ENCODE measurements at regions not wholly inside any gene's neighbourhood (a gene's known extent, or its start where the extent isn't known, plus 50 kb on each side); places are given as distances from the start of the nearest gene placed in this dataset.

- no peak for DNase-seq
- Histone ChIP-seq H3K9me3 (ENCODE audit: severe bottlenecking) (no peaks in the 10 kb centered on the region), H3K27ac (no peak overlapping the region)
Measured at GRCh38 chr10:28935061-28935460, 257.7 kb downstream of the BAMBI start.

GRCh38 chr10:28937959-28938358, 260.6 kb downstream of the BAMBI start:
- TF ChIP-seq CTCF (IDR thresholded peaks at IDR 0.05; ENCODE audit: low read depth, low read length), result no peak
- H3K27ac ChIP-seq, result no peak overlapping the region
- no peaks in the 10 kb centered on the region for H3K9me3 ChIP-seq (ENCODE audit: severe bottlenecking)
- H3K36me3 ChIP-seq, result no peaks in the 10 kb centered on the region
- H3K4me3 ChIP-seq (ENCODE audit: low read depth, low read length), result no peak overlapping the region
- no peak for DNase-seq
- no peaks in the 10 kb centered on the region for H3K27me3 ChIP-seq (ENCODE audit: insufficient read depth, low read depth, severe bottlenecking)

More at GRCh38 chr10:28935061-28935460, 257.7 kb downstream of the BAMBI start:
- Histone ChIP-seq H3K27me3 (ENCODE audit: insufficient read depth, low read depth, severe bottlenecking) (no peaks in the 10 kb centered on the region), H3K36me3 (no peaks in the 10 kb centered on the region), H3K4me3 (ENCODE audit: low read depth, low read length) (no peak overlapping the region)
- TF ChIP-seq CTCF (IDR thresholded peaks at IDR 0.05; ENCODE audit: low read depth, low read length), result no peak

- DNase-seq, result no peak
- TF ChIP-seq CTCF (IDR thresholded peaks at IDR 0.05; ENCODE audit: low read depth, low read length), result no peak
- no peak overlapping the region for H3K27ac ChIP-seq
Measured at GRCh38 chr10:28938745-28939144, 261.4 kb downstream of the BAMBI start.

GRCh38 chr10:28939281-28940157, 262.2 kb downstream of the BAMBI start:
- Histone ChIP-seq H3K36me3 (no peaks in the 10 kb centered on the region), H3K27ac (no peak overlapping the region), H3K27me3 (ENCODE audit: insufficient read depth, low read depth, severe bottlenecking) (no peaks in the 10 kb centered on the region), H3K4me3 (ENCODE audit: low read depth, low read length) (no peak overlapping the region), H3K9me3 (ENCODE audit: severe bottlenecking) (no peaks in the 10 kb centered on the region)
- DNase-seq, result peak; percentile 39
- peak; percentile 56 for TF ChIP-seq CTCF (IDR thresholded peaks at IDR 0.05; ENCODE audit: low read depth, low read length)

More at GRCh38 chr10:28938745-28939144, 261.4 kb downstream of the BAMBI start:
- H3K27me3 ChIP-seq (ENCODE audit: insufficient read depth, low read depth, severe bottlenecking), result no peaks in the 10 kb centered on the region
- no peaks in the 10 kb centered on the region for H3K9me3 ChIP-seq (ENCODE audit: severe bottlenecking)
- no peak overlapping the region for H3K4me3 ChIP-seq (ENCODE audit: low read depth, low read length)
- H3K36me3 ChIP-seq, result no peaks in the 10 kb centered on the region

GRCh38 chr10:28940158-28940888, 263.0 kb downstream of the BAMBI start:
- H3K27ac ChIP-seq, result no peak overlapping the region
- no peak for TF ChIP-seq CTCF (IDR thresholded peaks at IDR 0.05; ENCODE audit: low read depth, low read length)
- H3K4me3 ChIP-seq (ENCODE audit: low read depth, low read length), result no peak overlapping the region
- no peaks in the 10 kb centered on the region for H3K9me3 ChIP-seq (ENCODE audit: severe bottlenecking)
- no peaks in the 10 kb centered on the region for H3K27me3 ChIP-seq (ENCODE audit: insufficient read depth, low read depth, severe bottlenecking)
- no peaks in the 10 kb centered on the region for H3K36me3 ChIP-seq
- no peak for DNase-seq

All from WERI-Rb-1 (cell line).